ENCODE measurements at regions not wholly inside any gene's neighbourhood (a gene's known extent, or its start where the extent isn't known, plus 50 kb on each side); places are given as distances from the start of the nearest gene placed in this dataset.

DNA sequence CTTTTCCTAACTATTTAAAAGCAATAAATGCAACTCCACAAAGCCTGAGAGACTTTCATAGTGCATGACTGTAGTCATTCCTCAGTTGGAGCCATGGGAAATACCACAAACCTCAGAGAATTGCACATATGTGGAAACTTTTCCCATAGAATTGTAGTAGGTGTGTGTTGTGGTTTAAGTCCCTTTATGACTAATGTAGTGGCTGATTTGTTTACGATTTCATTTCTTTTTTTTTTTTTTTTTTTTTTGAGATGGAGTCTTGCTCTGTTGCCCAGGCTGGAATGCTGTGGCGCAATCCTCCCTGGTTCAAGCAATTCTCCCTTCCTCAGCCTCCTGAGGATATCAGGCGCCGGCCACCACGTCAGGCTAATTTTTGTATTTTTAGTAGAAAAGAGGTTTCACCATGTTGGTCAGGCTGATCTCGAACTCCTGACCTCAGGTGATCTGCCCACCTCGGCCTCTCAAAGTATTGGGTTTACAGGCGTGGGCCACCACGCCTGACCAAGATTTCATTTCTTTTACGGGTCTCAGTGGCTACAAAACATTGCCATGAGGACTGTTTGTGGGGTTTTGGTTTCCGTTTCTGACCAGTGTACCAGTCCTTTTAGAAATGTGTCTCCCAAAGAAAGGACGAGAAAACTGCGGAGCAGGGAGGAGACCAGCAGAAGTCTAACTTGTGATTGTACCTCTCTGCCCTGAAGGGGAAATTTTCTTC lies 212.1 kb upstream of the MARCKS start:
- Histone ChIP-seq H3K4me3 (ENCODE audit: low read length) (no peak overlapping the region), H3K4me1 (ENCODE audit: control insufficient read depth, insufficient read depth, low read length) (no peaks in the 10 kb centered on the region), H3K36me3 (ENCODE audit: control insufficient read depth, insufficient read depth, low read length) (no peaks in the 10 kb centered on the region), H3K27ac (ENCODE audit: low read depth, low read length) (no peak overlapping the region), H3K9ac (ENCODE audit: low read length) (no peak overlapping the region), H3K27me3 (ENCODE audit: control insufficient read depth, insufficient read depth, low read length) (no peaks in the 10 kb centered on the region)

DNA sequence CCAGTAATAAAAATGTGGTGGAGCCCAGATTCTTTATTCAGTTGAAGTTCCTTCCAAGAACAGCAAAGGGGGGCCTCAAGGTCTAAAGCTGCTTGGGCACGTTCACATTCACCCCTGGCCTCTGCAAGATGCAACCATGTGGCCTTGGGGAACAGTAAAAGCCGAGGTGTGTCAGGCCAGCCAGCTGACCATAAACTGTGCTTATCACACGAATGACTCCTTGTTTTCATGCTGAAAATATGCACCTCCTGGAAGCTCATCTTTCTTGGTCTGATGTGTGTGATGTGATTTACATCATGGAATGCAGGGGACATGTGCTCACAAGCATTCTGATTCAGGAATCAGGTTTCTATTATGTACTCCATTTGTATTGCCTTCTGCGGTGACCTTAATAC lies 211.6 kb upstream of the MARCKS start:
- no peaks in the 10 kb centered on the region for H3K36me3 ChIP-seq (ENCODE audit: control insufficient read depth, insufficient read depth, low read length)
- no peak overlapping the region for H3K9ac ChIP-seq (ENCODE audit: low read length)
- no peaks in the 10 kb centered on the region for H3K27me3 ChIP-seq (ENCODE audit: control insufficient read depth, insufficient read depth, low read length)
- no peak overlapping the region for H3K4me3 ChIP-seq (ENCODE audit: low read length)
- H3K27ac ChIP-seq (ENCODE audit: low read depth, low read length), result no peak overlapping the region
- H3K4me1 ChIP-seq (ENCODE audit: control insufficient read depth, insufficient read depth, low read length), result no peaks in the 10 kb centered on the region

DNA sequence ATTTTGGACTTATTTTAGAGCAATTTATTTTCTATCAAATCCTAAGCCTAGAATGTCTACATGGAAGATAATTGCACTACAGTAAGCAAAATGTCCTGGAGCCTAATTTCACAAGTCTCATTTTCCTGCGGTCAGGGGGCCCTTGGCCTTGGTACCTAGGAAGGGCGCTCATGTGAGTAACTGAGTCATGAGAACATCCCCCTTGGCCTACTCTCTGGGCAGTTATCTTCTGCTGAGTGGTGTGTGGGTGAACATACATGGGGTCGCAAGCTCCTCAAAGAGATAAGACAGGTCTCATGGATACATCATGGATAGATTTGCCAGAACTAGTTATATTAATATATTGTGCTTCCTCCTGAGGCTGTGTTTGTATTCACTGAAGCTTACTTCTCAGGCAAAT lies 211.2 kb upstream of the MARCKS start:
- Histone ChIP-seq H3K4me1 (ENCODE audit: control insufficient read depth, insufficient read depth, low read length) (no peaks in the 10 kb centered on the region), H3K36me3 (ENCODE audit: control insufficient read depth, insufficient read depth, low read length) (no peaks in the 10 kb centered on the region), H3K4me3 (ENCODE audit: low read length) (no peak overlapping the region), H3K27me3 (ENCODE audit: control insufficient read depth, insufficient read depth, low read length) (no peaks in the 10 kb centered on the region), H3K27ac (ENCODE audit: low read depth, low read length) (no peak overlapping the region), H3K9ac (ENCODE audit: low read length) (no peak overlapping the region)

DNA sequence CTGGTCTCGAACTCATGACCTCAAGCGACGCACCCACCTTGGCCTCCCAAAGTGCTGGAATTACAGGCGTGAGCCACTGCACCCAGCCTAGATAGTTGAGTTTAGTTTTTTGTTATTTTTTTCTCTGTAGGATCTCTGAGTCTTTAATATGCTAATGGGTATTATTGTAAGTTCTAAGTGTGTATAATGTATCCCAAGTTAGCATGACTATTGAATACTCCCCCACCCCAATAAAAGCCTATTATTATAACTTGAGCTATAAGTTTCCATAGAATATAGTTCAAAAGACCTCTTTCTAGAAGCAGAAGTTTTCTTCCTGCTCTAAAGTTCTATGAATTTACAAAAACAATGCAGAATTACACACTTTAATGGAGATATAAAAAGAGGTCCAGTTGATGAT lies 210.4 kb upstream of the MARCKS start:
- no peaks in the 10 kb centered on the region for H3K4me1 ChIP-seq (ENCODE audit: control insufficient read depth, insufficient read depth, low read length)
- no peaks in the 10 kb centered on the region for H3K36me3 ChIP-seq (ENCODE audit: control insufficient read depth, insufficient read depth, low read length)
- no peak overlapping the region for H3K27ac ChIP-seq (ENCODE audit: low read depth, low read length)
- H3K4me3 ChIP-seq (ENCODE audit: low read length), result no peak overlapping the region
- no peak overlapping the region for H3K9ac ChIP-seq (ENCODE audit: low read length)
- no peaks in the 10 kb centered on the region for H3K27me3 ChIP-seq (ENCODE audit: control insufficient read depth, insufficient read depth, low read length)

DNA sequence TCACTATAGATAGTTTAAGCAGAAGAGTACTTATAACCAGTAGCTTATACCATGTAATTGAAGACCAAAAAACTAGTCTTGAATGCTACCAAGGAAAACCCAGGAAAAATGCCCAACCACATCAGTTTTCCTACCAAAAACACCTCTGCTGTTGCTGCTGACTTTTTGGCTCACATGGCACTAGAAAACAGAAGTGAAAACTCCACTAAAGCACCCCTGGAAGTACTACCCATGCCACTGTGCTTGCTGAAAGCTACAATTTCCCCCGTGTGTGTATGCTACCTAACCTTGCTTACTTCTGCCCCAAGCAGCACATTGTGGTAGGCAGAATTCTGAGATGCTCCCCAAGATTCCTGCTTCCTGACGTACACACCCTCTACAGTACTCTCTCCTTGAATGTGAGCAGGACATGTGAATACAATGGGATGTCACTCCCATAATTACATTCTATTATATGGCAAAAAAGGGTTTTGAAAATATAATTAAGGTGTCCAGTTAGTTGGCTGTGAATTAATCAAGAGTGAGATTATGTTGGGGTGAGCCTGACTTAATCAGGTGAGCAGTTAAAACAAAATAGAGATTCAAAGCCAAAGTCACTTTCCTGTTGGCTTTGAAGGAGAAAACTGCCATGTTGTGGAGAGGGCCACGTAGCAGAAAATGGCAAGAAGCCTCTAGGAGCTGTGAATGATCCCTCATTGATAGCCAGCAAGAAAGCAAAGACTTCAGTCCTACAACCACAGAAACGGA lies 209.8 kb upstream of the MARCKS start:
- no peak overlapping the region for H3K27ac ChIP-seq (ENCODE audit: low read depth, low read length)
- no peak overlapping the region for H3K4me3 ChIP-seq (ENCODE audit: low read length)
- H3K36me3 ChIP-seq (ENCODE audit: control insufficient read depth, insufficient read depth, low read length), result no peaks in the 10 kb centered on the region
- no peak overlapping the region for H3K9ac ChIP-seq (ENCODE audit: low read length)
- no peaks in the 10 kb centered on the region for H3K27me3 ChIP-seq (ENCODE audit: control insufficient read depth, insufficient read depth, low read length)
- no peaks in the 10 kb centered on the region for H3K4me1 ChIP-seq (ENCODE audit: control insufficient read depth, insufficient read depth, low read length)

DNA sequence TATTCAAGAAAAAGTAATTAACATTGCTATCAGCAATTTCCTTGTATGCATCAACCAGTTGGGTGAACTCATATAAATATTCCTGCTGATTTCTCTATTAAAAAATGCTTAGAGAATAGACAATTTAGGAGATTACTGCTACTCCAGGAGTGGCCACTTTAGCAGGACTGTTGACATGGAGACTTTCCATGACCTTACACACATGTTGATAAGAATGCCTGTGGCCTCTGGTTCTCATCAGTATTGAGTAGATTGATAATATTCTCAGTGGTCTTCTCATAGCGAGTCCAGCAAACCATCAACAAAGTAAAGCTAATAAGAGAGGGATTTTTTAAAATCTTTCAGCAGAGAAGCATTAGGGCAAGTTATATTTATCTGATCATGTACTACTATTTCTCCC lies 208.4 kb upstream of the MARCKS start:
- Histone ChIP-seq H3K4me1 (ENCODE audit: control insufficient read depth, insufficient read depth, low read length) (no peaks in the 10 kb centered on the region), H3K4me3 (ENCODE audit: low read length) (no peak overlapping the region), H3K9ac (ENCODE audit: low read length) (no peak overlapping the region), H3K27ac (ENCODE audit: low read depth, low read length) (no peak overlapping the region), H3K36me3 (ENCODE audit: control insufficient read depth, insufficient read depth, low read length) (no peaks in the 10 kb centered on the region), H3K27me3 (ENCODE audit: control insufficient read depth, insufficient read depth, low read length) (no peaks in the 10 kb centered on the region)

DNA sequence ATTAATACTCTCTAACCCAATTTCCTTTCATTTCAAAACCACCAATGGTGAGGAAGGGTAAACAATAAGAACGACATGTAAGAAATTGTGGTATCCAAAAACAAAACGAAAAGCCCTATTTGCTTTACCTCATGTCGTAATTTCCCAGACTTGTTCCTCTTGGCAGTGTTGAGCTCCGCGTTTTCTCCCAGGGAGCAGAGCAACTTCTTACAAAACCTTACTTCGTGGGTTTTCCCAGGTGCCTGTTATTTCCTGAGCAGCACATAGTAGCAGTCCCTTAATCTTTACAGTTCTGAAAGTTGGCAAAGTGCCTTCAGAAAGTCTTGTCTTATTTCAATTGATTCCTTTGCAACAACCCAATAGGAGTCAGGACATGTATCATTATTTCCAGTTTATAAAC lies 207.9 kb upstream of the MARCKS start:
- no peak overlapping the region for H3K27ac ChIP-seq (ENCODE audit: low read depth, low read length)
- H3K4me3 ChIP-seq (ENCODE audit: low read length), result no peak overlapping the region
- H3K4me1 ChIP-seq (ENCODE audit: control insufficient read depth, insufficient read depth, low read length), result peaks cover 1% of the 10 kb centered on the region

DNA sequence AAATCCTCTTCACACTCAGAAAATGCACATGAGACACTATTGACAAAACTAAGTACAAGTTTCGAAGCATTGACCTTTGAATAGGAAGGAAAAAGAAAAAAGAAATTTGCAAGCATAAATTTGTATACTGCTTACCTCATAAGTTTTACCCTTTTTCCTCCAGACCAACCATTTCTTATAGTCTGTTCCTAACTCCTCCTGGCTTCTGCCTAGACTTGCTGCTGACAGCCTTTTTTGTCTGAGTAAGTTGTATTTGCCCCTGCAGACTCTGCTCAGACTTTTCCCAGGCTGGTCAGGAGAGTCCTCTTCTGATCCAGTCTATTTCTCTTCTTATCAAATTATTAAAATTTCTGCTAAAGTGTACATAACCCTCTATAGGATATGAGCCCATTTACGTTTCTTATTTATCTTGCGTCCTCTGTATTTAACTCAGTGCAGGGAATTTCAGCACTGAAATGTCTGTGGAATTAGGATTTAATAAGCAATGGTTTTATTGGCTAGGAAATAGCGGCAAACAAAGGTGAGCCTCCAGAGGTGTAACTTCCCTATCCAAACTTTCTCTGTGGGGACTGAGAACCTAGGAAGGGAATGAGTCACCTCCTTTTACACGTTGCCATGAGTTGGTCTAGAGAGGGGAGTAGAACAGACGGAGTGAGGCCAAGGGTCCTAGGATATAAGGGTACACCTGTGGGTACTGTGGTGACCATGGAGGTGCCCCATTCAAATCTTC lies 207.1 kb upstream of the MARCKS start:
- H3K36me3 ChIP-seq (ENCODE audit: control insufficient read depth, insufficient read depth, low read length), result no peaks in the 10 kb centered on the region
- H3K4me1 ChIP-seq (ENCODE audit: control insufficient read depth, insufficient read depth, low read length), result peaks cover 3% of the 10 kb centered on the region
- H3K9ac ChIP-seq (ENCODE audit: low read length), result no peak overlapping the region
- no peak overlapping the region for H3K4me3 ChIP-seq (ENCODE audit: low read length)
- no peak overlapping the region for H3K27ac ChIP-seq (ENCODE audit: low read depth, low read length)
- H3K27me3 ChIP-seq (ENCODE audit: control insufficient read depth, insufficient read depth, low read length), result no peaks in the 10 kb centered on the region

More for the DNA sequence above, 207.9 kb upstream of the MARCKS start:
- no peaks in the 10 kb centered on the region for H3K27me3 ChIP-seq (ENCODE audit: control insufficient read depth, insufficient read depth, low read length)
- no peak overlapping the region for H3K9ac ChIP-seq (ENCODE audit: low read length)
- H3K36me3 ChIP-seq (ENCODE audit: control insufficient read depth, insufficient read depth, low read length), result no peaks in the 10 kb centered on the region

DNA sequence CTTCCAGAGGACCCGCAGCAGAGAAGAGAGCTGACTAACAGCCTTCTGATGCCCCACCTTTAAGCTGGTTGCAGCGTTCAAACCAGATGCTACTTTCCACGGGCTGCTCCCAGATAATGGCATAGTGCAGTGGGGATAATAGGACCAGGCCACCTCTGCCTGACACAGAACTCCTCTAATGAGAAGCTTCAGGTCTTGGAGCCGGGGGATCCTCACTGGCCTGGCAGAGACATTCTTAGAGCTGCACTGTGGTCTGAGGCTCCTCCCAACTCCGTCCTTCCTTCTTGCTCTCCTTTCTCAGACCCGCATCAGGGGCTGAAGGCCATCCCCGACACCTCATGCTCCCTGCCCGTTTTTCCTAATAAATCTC lies 206.6 kb upstream of the MARCKS start:
- no peak overlapping the region for H3K4me3 ChIP-seq (ENCODE audit: low read length)
- H3K36me3 ChIP-seq (ENCODE audit: control insufficient read depth, insufficient read depth, low read length), result no peaks in the 10 kb centered on the region
- no peak overlapping the region for H3K9ac ChIP-seq (ENCODE audit: low read length)
- no peak overlapping the region for H3K27ac ChIP-seq (ENCODE audit: low read depth, low read length)
- H3K4me1 ChIP-seq (ENCODE audit: control insufficient read depth, insufficient read depth, low read length), result peaks cover 3% of the 10 kb centered on the region
- H3K27me3 ChIP-seq (ENCODE audit: control insufficient read depth, insufficient read depth, low read length), result no peaks in the 10 kb centered on the region

DNA sequence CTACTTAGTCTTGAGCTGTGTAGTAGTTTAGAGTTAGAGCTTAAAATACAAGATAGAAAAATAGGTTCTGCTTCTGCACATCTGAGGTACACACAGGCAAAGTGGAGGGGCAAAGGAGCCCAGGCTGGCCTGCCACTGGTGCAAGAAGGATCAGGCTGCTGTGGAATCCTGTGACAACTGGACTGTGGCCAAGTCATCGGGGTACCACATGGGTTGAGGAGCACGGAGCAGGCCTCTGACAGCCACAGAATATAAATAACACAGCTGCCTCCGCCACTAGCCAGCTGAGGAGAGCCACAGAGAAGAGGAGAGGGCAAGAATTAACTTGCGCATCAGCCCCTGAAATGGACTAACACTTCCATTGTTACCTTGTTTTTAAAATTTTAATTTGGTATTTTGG lies 206.0 kb upstream of the MARCKS start:
- no peak overlapping the region for H3K9ac ChIP-seq (ENCODE audit: low read length)
- no peak overlapping the region for H3K4me3 ChIP-seq (ENCODE audit: low read length)
- no peaks in the 10 kb centered on the region for H3K27me3 ChIP-seq (ENCODE audit: control insufficient read depth, insufficient read depth, low read length)
- peaks cover 3% of the 10 kb centered on the region for H3K4me1 ChIP-seq (ENCODE audit: control insufficient read depth, insufficient read depth, low read length)
- no peak overlapping the region for H3K27ac ChIP-seq (ENCODE audit: low read depth, low read length)
- no peaks in the 10 kb centered on the region for H3K36me3 ChIP-seq (ENCODE audit: control insufficient read depth, insufficient read depth, low read length)

DNA sequence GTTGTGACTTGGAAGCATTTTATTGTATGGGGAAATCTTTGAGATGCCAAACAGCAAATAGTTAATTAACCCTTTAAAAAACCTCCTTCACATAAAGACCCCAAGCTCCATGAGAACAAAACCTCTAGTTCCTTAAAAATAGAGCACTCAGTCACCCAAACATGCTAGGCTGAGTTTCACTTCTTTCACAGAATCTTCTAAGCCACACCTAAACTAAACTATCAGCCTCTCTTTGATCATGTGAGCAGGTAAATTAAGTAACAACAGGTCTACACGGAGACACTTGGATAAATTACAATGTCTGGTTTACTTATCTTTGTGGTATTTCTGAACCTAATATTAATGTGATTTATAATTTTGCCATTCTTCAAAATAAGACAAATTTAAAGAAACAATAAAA lies 205.2 kb upstream of the MARCKS start:
- Histone ChIP-seq H3K27ac (ENCODE audit: low read depth, low read length) (no peak overlapping the region), H3K27me3 (ENCODE audit: control insufficient read depth, insufficient read depth, low read length) (no peaks in the 10 kb centered on the region), H3K4me3 (ENCODE audit: low read length) (no peak overlapping the region), H3K9ac (ENCODE audit: low read length) (no peak overlapping the region), H3K4me1 (ENCODE audit: control insufficient read depth, insufficient read depth, low read length) (peaks cover 3% of the 10 kb centered on the region), H3K36me3 (ENCODE audit: control insufficient read depth, insufficient read depth, low read length) (no peaks in the 10 kb centered on the region)

DNA sequence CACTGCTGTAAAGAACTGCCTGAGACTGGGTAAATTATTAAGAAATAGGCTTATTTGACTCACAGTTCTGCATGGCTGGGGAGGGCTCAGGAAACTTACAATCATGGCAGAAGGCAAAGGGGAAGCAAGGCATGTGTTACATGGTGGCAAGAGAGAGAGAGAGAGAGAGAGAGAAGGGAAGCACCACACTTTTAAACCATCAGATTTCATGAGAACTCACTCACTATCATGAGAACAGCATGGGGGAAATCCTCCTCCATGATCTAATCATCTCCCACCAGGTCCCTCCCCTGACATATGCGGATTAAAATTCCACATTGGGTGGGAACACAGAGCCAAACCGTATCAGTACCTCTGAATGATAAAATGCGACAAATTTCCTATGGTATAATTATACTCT lies 203.9 kb upstream of the MARCKS start:
- Histone ChIP-seq H3K27ac (ENCODE audit: low read depth, low read length) (no peak overlapping the region), H3K27me3 (ENCODE audit: control insufficient read depth, insufficient read depth, low read length) (no peaks in the 10 kb centered on the region), H3K4me3 (ENCODE audit: low read length) (no peak overlapping the region), H3K9ac (ENCODE audit: low read length) (no peak overlapping the region), H3K36me3 (ENCODE audit: control insufficient read depth, insufficient read depth, low read length) (no peaks in the 10 kb centered on the region), H3K4me1 (ENCODE audit: control insufficient read depth, insufficient read depth, low read length) (peaks cover 3% of the 10 kb centered on the region)
